Thyroid gland (tissue), 4 donors: ENCODE measurements at regions not wholly inside any gene's neighbourhood (a gene's known extent, or its start where the extent isn't known, plus 50 kb on each side); places are given as distances from the start of the nearest gene placed in this dataset.

Experiments
- DNase-seq, 2 donors: peaks; one replicate each; pipeline ENCODE4 v3.0.0-alpha.2; 2019
- H3K27ac ChIP-seq, 3 donors: fragments of 200-600 bp; sonication (generic); 1 replicate in 2 of 3; 2 replicates in 1 of 3; pipeline ENCODE4 v1.5.1; 2016 to 2019; ENCODE audit warnings: mild to moderate bottlenecking in 1 of 3, moderate library complexity in 1 of 3
- H3K27me3 ChIP-seq: fragments of 200-600 bp; sonication (generic); one replicate; pipeline ENCODE4 v1.5.1; 2019
- H3K36me3 ChIP-seq, 2 donors: fragments of 200-600 bp; sonication (generic); one replicate each; pipeline ENCODE4 v1.5.1; 2016 to 2019
- H3K4me1 ChIP-seq, 2 donors: fragments of 200-600 bp; sonication (generic); one replicate each; pipeline ENCODE4 v1.5.1; 2017 to 2019
- H3K4me3 ChIP-seq, 3 donors: fragments of 200-600 bp; sonication (generic); replicated peaks in 1 of 3; 1 replicate in 2 of 3; 2 replicates in 1 of 3; pipeline ENCODE4 v1.5.1; 2016; ENCODE audit warnings: mild to moderate bottlenecking in 1 of 3
- H3K9me3 ChIP-seq: fragments of 200-600 bp; sonication (generic); one replicate; pipeline ENCODE4 v1.5.1; 2017
- POLR2A ChIP-seq, 2 donors: fragments of 450-650 bp; IDR thresholded peaks; one replicate each; pipeline ENCODE4 v1.6.1; 2017; ENCODE audit warnings: antibody characterized with exemption in 2 of 2, mild to moderate bottlenecking in 2 of 2, moderate library complexity in 1 of 2
- WGBS, 2 donors: methylation state at CpG; one replicate each; pipeline ENCODE4 v1.1.5; 2017; 5-methylcytosine and 5-hydroxymethylcytosine counted together
- intact Hi-C: fragments of 100-400 bp; cut with DNase I; formaldehyde crosslinking; loops from one replicate; pipeline ENCODE4 v1.15.1; 2023
- TF ChIP-seq, protein P1 (sequence below), 6 experiments: fragments of 200-600 bp in 3 of 6; fragments of 450-650 bp in 3 of 6; sonication (generic) in 3 of 6; IDR thresholded peaks; one replicate each; pipeline ENCODE4 v1.5.1; 2016 to 2019; ENCODE audit warnings: antibody characterized with exemption in 6 of 6, mild to moderate bottlenecking in 2 of 6, inconsistent platforms in 1 of 6, moderate library complexity in 1 of 6

DNA sequence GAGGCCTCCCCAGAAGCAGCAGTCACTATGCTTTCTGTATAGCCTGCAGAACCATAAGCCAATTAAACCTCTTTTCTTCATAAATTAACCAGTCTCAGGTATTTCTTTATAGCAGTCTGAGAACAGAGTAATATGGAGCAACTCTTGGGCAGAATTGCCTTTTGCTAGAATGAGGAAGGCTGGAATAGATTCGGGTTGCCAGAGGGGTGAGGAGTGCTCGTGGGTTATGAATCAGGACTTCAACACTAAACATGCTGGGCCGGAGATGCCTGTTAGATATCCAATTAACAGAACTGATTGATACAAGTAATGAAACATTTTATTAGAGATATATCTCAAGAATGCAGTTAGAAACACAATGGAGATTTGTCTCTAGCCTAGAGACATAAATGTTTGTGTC, 140.9 kb upstream of the MAP3K1 start:
- Histone ChIP-seq H3K4me3 (no peak overlapping the region), H3K27ac (no peak overlapping the region), H3K4me1 (peaks cover 11 to 13% of the 10 kb centered on the region in 2 donors), H3K27me3 (no peaks in the 10 kb centered on the region), H3K9me3 (no peaks in the 10 kb centered on the region), H3K36me3 (no peaks in the 10 kb centered on the region)
- intact Hi-C loops, result no loop called here
- TF ChIP-seq, protein P1, sequence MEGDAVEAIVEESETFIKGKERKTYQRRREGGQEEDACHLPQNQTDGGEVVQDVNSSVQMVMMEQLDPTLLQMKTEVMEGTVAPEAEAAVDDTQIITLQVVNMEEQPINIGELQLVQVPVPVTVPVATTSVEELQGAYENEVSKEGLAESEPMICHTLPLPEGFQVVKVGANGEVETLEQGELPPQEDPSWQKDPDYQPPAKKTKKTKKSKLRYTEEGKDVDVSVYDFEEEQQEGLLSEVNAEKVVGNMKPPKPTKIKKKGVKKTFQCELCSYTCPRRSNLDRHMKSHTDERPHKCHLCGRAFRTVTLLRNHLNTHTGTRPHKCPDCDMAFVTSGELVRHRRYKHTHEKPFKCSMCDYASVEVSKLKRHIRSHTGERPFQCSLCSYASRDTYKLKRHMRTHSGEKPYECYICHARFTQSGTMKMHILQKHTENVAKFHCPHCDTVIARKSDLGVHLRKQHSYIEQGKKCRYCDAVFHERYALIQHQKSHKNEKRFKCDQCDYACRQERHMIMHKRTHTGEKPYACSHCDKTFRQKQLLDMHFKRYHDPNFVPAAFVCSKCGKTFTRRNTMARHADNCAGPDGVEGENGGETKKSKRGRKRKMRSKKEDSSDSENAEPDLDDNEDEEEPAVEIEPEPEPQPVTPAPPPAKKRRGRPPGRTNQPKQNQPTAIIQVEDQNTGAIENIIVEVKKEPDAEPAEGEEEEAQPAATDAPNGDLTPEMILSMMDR (IDR thresholded peaks at IDR 0.05), result no peak
- no peak for TF ChIP-seq POLR2A (IDR thresholded peaks at IDR 0.05)
- no peak for DNase-seq
- 96 to 97% methylated on average over 3 of the region's 3 CpGs for WGBS, 2 donors

DNA sequence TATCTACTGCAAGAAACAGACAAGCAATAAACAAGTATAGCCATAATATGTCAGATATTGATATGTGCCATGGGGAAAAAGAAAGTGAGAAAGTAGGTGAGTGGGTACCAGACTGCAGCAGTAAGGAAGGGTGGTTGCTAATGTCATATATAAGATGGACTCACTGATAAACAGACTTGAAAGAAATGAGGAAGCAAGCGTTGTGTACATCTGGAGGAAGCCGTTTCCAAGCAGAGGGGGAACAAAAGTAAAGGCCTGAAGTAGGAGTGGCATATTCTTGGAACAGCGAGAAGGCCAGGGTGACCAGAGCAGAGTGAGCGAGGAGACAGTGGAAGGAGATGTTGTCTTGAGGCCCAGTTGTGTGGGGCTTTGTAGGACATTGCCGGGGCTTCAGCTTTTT, 142.2 kb upstream of the MAP3K1 start:
- H3K4me1 ChIP-seq, result peaks cover 12 to 25% of the 10 kb centered on the region in 2 donors
- 88 to 91% methylated on average over 5 of the region's 5 CpGs for WGBS, 2 donors
- H3K27ac ChIP-seq, result no peak overlapping the region
- H3K36me3 ChIP-seq, result no peaks in the 10 kb centered on the region
- no peak overlapping the region for H3K4me3 ChIP-seq
- H3K9me3 ChIP-seq, result no peaks in the 10 kb centered on the region
- H3K27me3 ChIP-seq, result no peaks in the 10 kb centered on the region
- no peak for TF ChIP-seq POLR2A (IDR thresholded peaks at IDR 0.05)
- TF ChIP-seq, protein P1 (IDR thresholded peaks at IDR 0.05), result no peak
- no peak for DNase-seq
- intact Hi-C loops, result no loop called here

- no peak for DNase-seq
- no peak overlapping the region for H3K4me3 ChIP-seq
- no peaks in the 10 kb centered on the region for H3K9me3 ChIP-seq
- no peak overlapping the region for H3K27ac ChIP-seq
- no peak for TF ChIP-seq POLR2A (IDR thresholded peaks at IDR 0.05)
- TF ChIP-seq, protein P1 (IDR thresholded peaks at IDR 0.05), result no peak
- no peaks in the 10 kb centered on the region for H3K27me3 ChIP-seq
- H3K36me3 ChIP-seq, result no peaks in the 10 kb centered on the region
- WGBS, 2 donors, result 92% methylated on average over 4 of the region's 4 CpGs
- intact Hi-C loops, result no loop called here
- peaks cover 12 to 25% of the 10 kb centered on the region in 2 donors for H3K4me1 ChIP-seq
Observed at GRCh38 chr5:56671571-56671970, 143.8 kb upstream of the MAP3K1 start.

DNA sequence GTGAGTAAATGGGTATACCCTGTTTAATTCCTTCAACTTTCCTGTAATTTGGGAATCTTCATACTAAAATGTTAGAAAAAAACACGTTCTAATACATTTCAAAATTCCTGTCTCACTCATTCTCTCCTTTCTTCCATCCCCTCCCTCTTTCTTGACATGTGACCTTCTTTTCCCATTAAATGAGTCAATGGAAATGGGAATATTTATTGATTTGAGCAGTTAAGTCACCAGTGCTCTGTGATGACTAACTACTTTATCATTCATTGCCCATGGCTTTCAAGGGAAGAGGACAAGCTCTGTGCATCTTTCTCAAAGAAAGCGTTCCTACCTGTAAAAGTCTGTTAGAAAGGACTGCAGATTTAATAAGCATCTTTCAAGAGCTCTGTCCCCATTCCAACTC, 144.4 kb upstream of the MAP3K1 start:
- H3K9me3 ChIP-seq, result no peaks in the 10 kb centered on the region
- H3K27me3 ChIP-seq, result no peaks in the 10 kb centered on the region
- 96 to 98% methylated on average over 2 of the region's 2 CpGs for WGBS, 2 donors
- DNase-seq, result no peak
- intact Hi-C loops, result no loop called here
- TF ChIP-seq, protein P1 (IDR thresholded peaks at IDR 0.05), result no peak
- TF ChIP-seq POLR2A (IDR thresholded peaks at IDR 0.05), result no peak
- peaks cover 12 to 25% of the 10 kb centered on the region in 2 donors for H3K4me1 ChIP-seq
- H3K27ac ChIP-seq, result no peak overlapping the region
- no peak overlapping the region for H3K4me3 ChIP-seq
- H3K36me3 ChIP-seq, result no peaks in the 10 kb centered on the region

DNA sequence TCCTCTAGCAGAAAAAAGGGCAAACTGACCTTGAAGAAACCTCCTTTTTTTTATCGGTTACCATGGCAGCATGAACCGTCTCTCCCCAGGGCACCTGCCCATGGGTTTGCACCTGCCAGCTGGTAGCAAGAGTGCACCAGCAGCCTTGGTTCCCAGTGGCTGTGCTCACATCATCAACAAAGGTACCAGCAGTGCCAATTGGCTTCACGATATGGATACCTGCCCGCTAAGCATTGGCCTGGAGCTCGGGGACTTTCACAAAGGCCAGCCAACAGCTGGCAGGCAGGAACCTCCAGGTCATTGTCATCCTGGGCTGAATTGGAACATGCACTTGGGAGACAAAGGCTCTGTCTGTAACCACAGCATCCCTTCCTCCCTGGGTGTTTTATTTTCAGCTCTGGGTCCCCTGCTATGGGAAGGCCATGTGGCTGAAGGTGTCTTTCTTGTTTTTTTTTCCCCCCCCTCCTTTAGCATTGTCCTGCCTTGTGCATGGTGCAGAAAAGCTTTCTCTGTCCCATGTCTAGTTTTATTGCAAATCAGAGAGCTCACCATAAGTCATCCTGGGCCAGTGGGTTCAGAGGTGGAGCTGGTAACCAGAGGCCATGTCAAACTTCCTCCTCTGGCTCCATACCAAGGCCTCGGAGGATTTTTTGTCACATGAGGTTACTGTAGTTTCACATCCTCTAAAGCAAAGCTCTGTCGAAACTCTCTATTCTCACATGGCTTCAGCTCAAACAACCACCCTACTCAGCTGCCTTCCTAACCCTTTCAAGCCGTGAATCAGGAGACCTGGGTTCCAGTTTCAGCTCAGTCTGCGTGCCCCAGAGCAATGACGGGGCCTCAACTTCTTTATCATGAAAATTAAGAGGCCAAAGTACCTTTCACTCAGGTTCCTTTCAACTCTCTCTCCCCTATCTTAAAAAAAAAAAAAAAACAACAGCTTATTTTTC, 145.5 kb upstream of the MAP3K1 start:
- Histone ChIP-seq H3K27me3 (no peaks in the 10 kb centered on the region), H3K4me1 (peaks cover 12 to 25% of the 10 kb centered on the region in 2 donors), H3K27ac (peak overlapping the region in 1 of 3 donors; percentile 6), H3K4me3 (no peak overlapping the region), H3K9me3 (no peaks in the 10 kb centered on the region), H3K36me3 (no peaks in the 10 kb centered on the region)
- WGBS, 2 donors, result 57 to 66% methylated on average over 9 to 10 of the region's 10 CpGs
- intact Hi-C loops, result no loop called here
- no peak for TF ChIP-seq POLR2A (IDR thresholded peaks at IDR 0.05)
- TF ChIP-seq, protein P1 (IDR thresholded peaks at IDR 0.05), result no peak
- peak; percentile 28 to 48 for DNase-seq
